Stimulated activated CD4-positive, alpha-beta T cell treated with anti-CD3 and anti-CD28 coated beads, TNF-alpha, amount 100 ng/mL, for 24 hours (primary cell): ENCODE measurements at regions not wholly inside any gene's neighbourhood (a gene's known extent, or its start where the extent isn't known, plus 50 kb on each side); places are given as distances from the start of the nearest gene placed in this dataset.

Experiments
- DNase-seq, 3 experiments: peaks; one replicate each; pipeline ENCODE4 v3.0.0-alpha.2; 2020; ENCODE audit warnings: low read depth in 3 of 3

DNA sequence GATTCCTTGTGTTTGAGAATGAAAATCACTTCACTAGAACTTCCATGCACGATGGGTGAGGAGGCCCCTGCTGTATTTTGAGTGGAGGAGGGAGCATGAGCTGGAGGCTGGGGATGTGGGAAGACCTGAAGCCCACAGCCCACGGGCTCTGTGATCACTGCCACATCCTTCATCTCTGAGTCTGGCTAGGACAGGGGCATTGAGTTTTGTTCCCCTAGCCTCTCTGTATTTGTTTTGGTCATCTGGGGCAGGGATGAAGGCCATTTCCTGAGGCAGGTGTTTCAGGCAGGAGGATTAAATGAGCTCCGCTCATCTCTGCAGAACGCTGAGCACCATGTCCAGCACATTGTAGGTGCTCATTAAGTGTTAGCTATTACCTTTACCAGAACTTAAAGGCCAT is 293.6 kb downstream of the GLRX3 start:
- no peak for DNase-seq

DNA sequence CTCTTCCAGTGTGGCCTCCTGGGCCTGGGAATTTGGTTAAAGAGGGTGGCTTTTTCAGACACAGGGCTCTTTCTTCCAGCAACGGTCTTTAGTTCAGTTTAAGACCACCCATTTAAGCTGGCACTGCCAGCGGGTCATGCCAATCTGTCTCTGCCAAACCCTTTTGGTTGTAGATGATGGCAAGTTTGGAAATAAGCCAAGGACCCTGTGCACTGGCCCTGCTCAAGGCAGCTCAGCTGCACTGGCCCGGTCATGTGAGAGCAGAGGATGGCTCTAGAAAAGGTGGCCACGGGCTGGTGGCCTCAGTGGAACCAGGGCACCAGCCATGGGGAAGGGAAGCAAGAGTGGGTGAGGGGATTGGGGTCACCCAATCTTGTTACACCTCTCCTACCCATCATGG is 294.1 kb downstream of the GLRX3 start:
- no peak for DNase-seq

DNA sequence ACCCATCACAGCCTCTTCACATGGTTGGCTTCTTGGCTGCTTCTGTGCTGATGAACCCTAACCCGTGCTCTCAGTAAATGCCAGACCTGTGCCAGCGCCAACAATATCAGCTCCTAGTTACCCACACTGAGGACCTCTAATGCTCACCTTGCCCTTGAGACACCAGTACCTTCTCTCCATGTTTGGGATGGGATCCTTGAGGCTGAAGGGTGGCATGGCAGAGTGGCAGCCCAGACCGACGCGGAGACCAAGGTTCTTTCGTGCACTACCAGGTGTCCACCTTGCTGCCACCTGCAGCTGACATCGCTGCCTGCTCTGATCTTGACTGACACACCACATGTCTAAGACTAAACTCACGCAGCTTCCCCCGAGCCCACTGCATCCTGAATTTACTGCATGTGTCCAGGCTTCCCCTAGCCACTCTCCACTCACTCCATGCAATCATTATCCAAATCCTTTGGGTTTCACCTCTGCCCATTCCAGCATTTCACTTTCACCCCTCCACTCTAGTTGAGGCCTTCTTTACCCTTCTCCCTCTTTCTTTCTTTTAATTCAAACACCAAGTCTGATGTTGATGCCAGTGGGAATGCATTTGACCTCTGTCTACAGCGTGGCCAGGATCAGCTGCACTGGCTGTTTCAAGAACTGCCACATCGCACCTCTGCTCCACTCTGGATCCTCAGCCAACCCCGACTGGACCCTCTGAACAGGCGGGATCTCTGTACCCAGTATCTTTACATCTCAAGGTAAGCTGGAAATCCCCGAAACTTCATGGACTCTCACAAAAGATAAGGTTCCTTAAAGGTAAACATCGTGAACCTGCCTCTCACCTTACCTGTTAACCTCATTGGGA is 294.9 kb downstream of the GLRX3 start:
- DNase-seq: no peak

DNA sequence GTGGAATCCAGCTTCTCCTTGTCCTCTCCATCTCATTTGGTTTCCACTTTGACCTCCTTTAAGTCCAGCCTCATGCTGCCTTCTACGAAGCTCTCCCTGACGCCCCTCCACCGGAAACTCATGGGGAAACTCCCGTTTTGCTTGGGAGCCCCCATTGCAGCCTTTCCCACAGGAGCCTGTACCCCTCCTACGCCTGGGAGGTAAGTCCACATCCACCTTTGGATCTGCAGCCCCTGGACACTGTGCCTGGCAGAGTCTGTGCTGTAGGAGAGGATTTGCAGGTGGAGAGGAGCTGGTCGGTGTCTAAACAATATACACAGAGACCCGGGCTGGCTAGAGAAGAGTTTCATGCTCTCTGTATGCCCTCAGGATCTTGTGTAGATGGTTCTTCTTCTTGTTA is 296.1 kb downstream of the GLRX3 start:
- DNase-seq: no peak

DNA sequence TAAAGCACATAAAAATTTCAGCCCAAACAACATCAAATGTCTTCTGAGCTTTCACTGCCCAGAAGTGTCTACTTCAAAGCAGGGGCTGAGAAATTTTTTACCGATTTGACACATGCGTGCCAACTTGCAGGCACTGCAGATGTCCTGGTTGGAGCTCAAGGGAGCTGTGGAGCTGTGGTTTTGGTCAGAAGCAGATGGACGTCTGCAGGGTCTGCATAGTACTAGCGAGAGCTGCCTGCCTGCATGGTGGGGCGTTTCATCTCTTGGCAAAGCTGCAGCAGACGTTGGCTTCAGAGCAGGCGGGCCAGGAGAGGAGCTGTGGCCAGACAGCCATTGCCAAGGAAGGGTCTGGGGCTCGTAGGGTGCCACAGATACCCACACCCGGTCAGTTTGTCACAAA is 296.7 kb downstream of the GLRX3 start:
- DNase-seq: no peak

DNA sequence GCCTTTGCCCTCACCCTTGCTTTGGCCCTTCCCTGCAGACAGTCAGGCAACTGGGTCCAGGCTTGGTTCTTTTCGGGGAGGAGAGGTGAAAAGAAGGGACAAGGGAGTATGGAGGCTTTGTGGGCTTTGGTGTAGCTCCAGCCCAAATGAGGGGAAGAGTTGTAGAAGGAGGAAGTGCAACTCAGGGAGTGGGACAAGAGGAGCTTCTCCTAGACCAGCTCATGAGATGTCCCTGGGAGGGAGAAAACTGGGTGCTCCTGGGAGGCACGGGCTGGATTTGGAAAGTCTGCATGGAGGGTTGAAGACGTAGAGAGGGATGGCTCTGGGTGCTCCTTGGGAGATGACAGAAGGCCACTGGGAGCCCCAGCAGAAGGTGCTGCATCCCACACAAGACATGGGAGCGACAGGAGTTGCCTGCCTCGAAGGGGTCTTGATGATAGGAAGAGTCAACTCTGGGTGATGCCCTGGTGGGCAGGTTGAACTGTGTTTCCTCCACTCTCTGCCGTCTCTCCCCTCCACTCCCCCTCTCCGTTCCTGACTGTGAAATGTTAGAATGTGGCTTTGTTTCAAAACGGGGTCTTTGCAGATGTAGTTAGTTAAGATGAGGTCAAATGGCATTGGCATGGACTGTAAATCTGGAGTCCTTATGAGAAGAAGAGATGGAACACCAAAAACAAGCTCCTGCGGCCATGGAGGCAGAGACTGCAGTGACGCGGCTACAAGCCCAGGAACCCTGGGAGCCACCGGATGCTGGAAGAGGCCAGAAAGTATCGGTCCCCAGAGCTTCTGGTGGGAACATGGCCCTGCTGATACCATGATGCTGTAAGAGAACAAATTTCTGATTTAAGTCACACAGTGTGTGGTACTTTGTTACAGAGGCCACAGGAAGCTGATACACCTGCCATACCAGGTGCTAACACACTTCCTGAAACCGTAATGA is 298.5 kb downstream of the GLRX3 start:
- DNase-seq: no peak

DNA sequence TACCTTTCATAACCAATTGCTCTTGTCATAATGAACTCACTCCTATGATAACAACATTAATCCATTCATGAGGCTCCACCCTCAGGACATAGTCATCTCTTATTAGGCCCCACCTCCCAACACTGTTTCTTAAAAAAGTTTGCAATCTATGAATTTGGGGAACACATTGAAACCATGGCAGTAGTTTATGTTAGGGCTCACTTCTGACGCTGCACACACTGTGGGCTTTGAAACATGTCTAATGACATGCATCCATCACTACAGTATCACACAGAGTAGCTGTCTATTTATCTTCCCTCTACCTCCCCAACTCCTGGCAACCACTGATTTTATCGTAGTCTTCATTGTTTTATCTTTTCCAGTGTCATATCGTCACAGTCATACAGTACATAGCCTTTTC is 299.8 kb downstream of the GLRX3 start:
- no peak for DNase-seq

DNA sequence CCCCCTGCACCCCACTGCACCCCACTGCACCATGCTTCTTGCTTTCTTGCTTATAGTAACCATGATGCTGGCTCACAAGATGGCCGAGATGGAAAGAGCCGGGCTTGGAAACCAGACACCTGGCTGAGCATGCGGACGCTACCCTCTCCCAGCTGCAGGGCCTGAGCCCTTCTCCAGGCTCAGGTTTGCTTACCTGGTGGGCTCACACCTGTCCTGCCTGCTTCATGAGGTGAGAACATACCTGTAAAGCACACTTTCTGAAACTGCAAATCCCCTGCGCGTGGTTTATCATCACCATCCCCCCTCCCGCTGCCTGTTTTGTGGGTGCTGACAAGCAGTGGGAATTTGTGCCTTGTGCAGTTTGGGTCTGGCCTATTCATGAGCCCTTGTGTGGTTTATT is 302.7 kb downstream of the GLRX3 start:
- no peak for DNase-seq

DNA sequence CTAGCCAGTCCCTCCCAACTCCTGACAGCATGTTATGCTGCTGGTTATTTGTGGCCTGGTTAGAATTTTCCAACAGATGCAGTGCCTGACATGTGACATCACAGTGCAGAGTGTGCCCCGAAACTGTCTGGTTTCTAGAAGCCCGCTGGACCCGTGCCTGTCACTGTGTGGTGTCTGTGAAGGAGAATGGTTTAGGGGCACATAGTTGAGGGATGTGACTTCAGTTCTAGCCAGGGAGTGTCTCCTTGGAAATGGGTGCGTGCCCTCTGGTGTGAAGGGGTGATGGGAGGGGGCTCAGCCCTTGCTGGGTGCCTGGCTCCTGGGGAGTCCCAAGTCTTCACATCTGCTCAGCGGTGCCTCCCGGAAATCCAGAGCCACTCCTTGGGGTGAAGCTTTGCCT is 303.6 kb downstream of the GLRX3 start:
- DNase-seq: no peak

DNA sequence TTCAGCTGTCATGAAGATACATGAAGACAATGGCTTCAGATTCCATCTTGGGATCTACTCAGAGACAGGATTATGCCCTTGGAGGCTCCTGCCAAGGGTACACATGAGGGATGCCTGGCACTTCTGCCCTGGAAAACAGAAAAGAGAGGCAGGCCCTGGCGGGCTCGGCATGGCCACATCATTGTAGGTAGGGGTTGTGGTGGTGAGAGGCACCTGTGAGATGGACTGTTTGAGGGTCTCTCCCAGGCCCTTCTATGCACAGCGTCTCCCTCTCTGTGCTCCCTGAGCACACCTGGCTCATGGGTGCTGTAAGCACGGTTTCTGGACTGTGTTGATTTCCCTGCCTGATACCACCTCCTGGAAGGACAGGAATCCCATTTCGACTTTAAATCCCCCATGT is 304.3 kb downstream of the GLRX3 start:
- DNase-seq: no peak

DNA sequence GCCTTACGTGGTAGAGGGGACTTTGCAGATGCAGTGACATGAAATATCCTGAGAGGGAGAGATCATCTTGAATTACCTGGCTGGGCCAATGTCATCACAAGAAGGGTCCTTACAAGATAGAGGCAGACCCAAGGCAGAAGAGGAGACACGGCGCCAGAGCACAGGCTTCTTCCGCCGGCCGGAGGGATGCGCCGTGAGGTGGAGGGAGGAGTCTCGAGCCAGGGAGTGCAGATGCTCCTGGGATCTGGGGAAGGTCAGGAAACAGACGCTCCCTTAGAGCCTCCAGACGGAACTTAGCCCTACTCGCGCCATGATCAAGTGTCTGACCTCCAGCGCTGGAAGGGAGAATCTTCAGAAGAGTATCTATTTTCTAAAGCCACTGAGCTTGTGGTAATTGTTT is 304.8 kb downstream of the GLRX3 start:
- no peak for DNase-seq

DNA sequence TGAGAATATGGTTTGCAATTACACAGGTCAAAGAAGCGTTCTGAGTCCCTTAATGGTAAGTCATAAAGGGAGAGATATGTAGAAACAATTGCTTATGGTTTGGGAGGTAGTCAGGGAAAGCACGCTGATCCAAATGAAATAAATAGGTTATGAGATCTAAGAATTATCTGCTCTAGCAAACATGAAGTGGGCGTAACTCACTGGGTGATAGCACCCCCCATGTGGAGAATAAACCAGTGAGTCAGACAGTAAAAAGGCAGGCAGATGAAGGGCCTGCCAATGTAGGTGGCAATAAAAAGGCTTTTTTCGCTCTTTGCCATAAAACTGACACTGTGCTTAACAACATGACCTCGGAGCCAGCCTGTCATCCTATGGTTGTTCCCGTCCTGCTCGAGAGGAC is 306.9 kb downstream of the GLRX3 start:
- DNase-seq: no peak

DNA sequence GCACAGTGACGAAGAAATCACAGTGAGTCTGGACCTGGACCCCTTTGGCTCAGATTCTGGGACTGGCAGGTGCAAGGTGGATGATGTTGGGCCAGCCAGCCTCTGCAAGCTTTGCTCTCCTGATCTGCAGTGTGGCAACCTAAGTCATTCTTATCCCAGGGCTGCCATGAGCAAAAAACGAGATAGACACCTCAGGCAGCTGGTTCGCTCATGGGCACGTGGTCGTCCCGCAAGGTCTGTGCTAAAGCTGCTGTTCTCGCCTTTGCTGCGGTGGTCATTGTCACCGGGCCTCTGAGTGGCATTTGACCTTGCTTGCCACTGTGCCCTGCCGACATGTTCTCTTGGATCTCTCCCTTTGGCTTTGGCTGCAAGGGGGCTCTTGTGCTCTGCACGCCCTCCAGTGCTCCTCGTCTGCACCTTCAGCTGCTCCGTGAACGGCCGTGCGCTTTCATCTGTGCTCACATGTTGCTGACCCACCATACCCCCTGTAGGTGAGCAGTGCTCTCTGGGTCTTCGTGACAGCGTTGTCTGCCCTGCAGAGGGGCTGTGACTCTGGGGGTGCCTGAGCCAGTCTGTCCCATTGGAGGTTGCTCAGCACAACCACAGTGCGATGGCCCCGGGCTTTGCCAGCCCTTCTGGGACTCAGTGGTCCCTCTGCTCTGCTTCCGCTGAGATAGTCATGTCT is 317.0 kb downstream of the GLRX3 start:
- no peak for DNase-seq

DNA sequence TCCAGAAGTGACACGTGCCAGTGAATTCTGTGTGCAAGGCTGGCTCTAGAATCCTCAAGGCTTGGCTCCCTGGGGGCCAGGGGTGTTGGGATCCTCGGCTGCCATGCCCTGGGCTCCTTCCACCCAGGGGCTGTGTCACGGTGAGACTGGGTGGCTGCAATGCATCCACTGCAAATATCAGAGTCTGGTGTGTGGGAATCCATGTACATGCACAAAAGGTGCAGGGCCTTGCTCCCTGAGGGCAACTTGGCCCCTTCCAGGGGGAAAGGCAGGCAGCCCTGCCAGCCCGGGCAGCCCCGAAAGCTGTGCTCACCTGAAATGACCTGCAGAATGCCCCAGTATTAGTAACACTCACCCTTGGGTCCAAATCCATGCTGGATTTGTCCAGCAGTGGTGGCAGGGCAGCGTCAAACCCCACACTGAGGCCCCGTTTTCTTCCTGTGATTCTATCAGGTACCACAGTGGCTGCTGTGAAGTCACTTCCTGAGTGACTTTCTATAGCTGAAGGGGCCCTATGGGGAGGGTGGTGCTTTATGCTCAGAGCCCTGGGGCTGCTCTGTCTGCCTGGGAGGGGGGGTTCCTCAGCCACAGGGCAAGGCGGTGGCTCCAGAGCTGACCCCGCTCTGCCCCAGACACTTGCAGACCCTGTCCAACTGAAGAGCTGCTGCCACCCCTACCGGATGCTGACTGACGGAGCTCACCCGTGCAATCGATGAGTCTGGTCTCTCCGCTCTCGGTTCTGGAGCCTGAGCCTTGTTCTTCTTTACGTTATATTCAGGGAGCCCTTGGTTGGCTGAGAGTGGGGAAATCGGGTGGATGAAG is 317.7 kb downstream of the GLRX3 start:
- no peak for DNase-seq

DNA sequence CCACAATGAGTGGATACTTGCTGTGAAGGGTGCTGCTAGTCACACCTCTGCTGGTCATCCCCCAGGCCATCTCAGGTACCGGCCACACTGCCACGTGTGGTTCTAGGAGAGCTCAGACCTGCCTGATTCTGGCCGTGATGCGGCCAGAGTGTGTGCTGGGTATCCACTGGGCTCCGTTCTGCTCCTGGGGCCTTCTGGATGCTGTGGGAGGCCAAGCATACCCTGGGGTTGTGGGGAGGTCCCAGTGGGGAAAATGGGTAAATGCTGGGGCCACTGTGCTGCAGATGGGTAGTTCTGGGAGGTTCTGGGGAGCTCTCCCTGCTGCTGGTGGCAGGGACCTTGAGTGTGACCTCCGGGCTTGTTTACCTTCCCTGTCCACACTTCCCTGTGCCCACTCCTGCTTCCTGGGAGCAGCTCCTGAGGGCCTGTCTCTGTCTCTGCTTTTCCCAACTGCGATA is 318.4 kb downstream of the GLRX3 start:
- no peak for DNase-seq

DNA sequence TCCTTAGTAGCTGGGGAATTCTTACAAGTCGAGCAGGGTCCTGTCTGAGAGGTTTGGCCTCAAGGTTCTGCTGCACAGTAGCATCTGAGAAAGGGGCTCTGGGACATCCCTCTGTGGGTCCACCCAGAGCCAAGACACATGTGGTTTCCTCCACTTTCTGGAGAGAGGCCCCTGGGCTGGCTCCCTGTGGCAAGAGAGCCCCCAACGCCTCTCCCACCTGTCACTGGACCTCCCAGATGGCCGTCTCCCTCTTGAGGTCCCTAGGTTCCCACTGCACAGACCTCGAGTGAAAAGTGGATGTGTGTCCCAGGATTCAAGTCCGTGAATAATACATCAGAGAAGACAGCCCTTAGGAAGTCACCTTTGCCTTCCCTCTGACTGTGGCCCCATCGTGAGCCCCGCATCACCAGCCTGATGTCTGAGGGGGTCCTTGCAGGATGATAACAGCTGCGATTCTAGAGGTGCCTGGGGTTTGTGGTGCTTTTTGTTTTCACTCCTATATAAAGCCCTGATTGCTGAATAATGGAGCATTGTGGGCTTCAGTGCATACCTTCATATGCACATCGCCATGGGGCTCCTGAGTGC is 319.0 kb downstream of the GLRX3 start:
- no peak for DNase-seq

DNA sequence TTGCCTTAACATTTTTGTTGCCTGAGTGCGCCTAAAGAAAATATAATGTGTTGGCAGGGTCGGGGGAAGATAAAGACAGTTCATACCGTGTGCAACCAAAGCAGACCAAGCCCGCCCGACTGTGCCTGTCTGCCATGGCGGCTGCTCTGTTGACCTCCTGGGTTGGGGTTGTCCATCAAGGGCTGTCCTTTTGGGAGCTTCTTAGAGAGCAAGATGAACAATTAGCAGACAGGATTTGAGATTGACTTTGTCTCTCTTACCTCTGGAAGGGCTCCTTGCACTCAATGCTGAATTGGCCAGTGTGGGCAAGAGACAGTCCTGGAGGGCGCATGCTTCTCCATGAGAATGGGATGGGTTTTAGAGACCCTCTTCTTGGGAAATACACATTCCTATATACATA is 319.6 kb downstream of the GLRX3 start:
- DNase-seq: no peak

DNA sequence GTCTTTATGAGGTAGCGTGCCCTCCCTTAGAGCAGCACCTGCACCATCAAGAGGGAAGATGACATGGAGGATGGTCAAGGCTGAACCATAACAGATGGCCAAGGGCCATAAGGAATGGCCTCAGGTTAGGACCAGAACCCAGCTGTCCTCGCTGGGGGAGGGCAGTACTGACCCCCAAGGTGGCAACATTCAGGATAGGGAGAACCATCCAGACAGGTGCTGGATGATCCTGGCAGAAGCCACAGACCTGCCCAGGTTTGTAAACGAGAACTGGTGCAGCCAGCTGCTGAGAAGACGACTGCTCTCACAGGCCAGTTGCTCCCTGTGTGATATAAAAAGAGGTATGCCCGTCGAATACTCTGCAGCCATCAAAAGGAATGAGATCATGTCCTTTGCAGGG is 320.4 kb downstream of the GLRX3 start:
- no peak for DNase-seq

DNA sequence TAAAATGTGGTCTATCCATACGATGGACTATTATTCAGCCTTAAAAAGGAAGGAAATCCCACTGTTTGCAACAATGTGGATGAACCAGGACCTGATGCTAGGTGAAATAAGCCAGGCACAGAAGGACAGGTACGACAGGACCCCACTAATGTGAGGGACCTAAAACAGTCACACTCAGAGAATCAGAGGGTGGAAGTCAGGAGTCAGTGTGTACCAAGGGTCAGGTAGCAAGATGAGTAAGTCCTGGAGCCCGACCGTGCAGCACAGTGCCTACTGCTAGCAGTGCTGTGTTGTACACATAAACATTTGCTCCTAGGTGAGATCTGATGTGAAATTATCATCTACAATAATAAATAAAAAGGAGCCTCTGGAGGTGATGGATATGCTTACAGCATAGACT is 322.3 kb downstream of the GLRX3 start:
- no peak for DNase-seq

DNA sequence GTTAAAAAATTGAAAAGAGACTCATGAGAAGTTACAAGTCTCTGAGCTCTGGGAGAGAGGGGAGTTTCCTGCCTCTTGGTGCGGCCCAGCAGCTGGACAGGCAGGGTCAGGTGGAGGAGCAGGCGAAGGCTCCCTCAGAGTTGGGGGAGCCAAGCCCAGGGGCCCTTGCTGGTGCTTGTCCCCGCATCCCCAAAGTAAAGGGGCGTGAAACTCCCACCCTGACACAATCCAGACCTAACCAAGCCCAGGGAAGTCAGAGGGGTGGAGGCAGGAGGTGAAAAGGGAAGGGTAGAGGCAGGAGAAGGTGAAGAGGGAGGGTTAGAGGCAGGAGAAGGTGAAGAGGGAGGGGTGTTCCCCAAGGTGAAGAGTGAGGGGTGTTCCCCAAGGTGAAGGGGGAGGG is 322.8 kb downstream of the GLRX3 start:
- no peak for DNase-seq

DNA sequence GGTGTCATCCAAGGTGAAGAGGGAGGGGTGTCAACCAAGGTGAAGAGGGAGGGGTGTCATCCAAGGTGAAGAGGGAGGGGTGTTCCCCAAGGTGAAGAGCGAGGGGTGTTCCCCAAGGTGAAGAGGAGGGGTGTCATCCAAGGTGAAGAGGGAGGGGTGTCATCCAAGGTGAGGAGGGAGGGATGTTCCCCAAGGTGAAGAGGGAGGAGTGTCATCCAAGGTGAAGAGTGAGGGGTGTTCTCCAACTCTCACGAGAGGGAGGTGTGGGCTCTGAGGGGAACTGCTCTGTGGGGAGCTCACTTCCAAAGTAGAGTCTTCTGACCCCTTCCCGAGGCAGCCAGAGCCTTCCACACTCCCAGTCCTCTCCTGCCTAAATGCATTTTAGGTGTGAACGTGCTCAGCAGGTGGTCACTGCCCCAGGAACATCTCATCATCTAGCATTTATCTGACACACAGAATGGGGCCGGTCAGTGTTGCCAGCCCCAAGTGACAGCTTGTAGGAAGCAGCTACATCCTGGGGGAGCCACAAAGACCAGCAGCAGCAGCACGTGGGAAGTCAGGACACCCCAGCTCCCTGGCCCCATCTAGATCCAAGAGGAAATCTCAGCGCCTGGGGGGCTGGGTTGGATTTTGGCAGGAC is 323.8 kb downstream of the GLRX3 start:
- DNase-seq: no peak
